SH-SY5Y (cell line): ENCODE measurements at regions not wholly inside any gene's neighbourhood (a gene's known extent, or its start where the extent isn't known, plus 50 kb on each side); places are given as distances from the start of the nearest gene placed in this dataset.

ENCODE experiments used
- GATA2 ChIP-seq: IDR thresholded peaks from 2 replicates; pipeline ENCODE4 v1.6.1; 2011; ENCODE audit warnings: mild to moderate bottlenecking, low read depth, low read length
- GATA3 ChIP-seq: IDR thresholded peaks from 2 replicates; pipeline ENCODE4 v1.6.1; 2011; ENCODE audit warnings: low read depth, mild to moderate bottlenecking, low read length, moderate library complexity

- TF ChIP-seq GATA3 (no peak), GATA2 (no peak)
Measured at GRCh38 chr18:44526705-44527415, 153.8 kb upstream of the SETBP1 start.
